HL-60 (cell line): ENCODE measurements at regions not wholly inside any gene's neighbourhood (a gene's known extent, or its start where the extent isn't known, plus 50 kb on each side); places are given as distances from the start of the nearest gene placed in this dataset.

ENCODE experiments used
- DNase-seq, 2 experiments: peaks; one replicate each; pipeline ENCODE4 v3.0.0-alpha.2; 2010 to 2020; ENCODE audit warnings: low read depth in 1 of 2, low spot score in 1 of 2
- H3K27ac ChIP-seq: fragments of 250-450 bp; sonication (Bioruptor Pico); replicated peaks from 2 replicates; pipeline ENCODE4 v1.5.1; 2020; ENCODE audit warnings: mild to moderate bottlenecking, moderate library complexity
- H3K27me3 ChIP-seq: fragments of 250-450 bp; sonication (Bioruptor Pico); 2 replicates; pipeline ENCODE4 v1.5.1; 2021; ENCODE audit warnings: mild to moderate bottlenecking, moderate library complexity; ENCODE audit not compliant: insufficient read depth, poor library complexity, severe bottlenecking
- H3K4me3 ChIP-seq: replicated peaks from 2 replicates; pipeline ENCODE4 v1.5.1; 2011; ENCODE audit warnings: mild to moderate bottlenecking, control low read depth, low read length; ENCODE audit not compliant: insufficient read depth
- CTCF ChIP-seq: IDR thresholded peaks from one replicate; pipeline ENCODE4 v1.5.1; 2011; ENCODE audit warnings: low read length, control low read depth, inconsistent platforms; ENCODE audit not compliant: insufficient read depth
- GABPA ChIP-seq: IDR thresholded peaks from 2 replicates; pipeline ENCODE4 v1.6.1; 2012; ENCODE audit warnings: low read depth
- POLR2AphosphoS5 ChIP-seq: IDR thresholded peaks from 2 replicates; pipeline ENCODE4 v1.6.1; 2012; ENCODE audit warnings: low read depth
- SPI1 ChIP-seq: IDR thresholded peaks from 2 replicates; pipeline ENCODE4 v1.6.1; 2012; ENCODE audit warnings: low read depth, mild to moderate bottlenecking, borderline replicate concordance
- TF ChIP-seq, protein P1 (sequence below): IDR thresholded peaks from 2 replicates; pipeline ENCODE4 v1.6.1; 2012; ENCODE audit warnings: low read depth; ENCODE audit not compliant: insufficient replicate concordance

- 0 out of 2 replicates have a peak, but pooled peaks have one; percentile 73 for TF ChIP-seq SPI1
- TF ChIP-seq, protein P1, sequence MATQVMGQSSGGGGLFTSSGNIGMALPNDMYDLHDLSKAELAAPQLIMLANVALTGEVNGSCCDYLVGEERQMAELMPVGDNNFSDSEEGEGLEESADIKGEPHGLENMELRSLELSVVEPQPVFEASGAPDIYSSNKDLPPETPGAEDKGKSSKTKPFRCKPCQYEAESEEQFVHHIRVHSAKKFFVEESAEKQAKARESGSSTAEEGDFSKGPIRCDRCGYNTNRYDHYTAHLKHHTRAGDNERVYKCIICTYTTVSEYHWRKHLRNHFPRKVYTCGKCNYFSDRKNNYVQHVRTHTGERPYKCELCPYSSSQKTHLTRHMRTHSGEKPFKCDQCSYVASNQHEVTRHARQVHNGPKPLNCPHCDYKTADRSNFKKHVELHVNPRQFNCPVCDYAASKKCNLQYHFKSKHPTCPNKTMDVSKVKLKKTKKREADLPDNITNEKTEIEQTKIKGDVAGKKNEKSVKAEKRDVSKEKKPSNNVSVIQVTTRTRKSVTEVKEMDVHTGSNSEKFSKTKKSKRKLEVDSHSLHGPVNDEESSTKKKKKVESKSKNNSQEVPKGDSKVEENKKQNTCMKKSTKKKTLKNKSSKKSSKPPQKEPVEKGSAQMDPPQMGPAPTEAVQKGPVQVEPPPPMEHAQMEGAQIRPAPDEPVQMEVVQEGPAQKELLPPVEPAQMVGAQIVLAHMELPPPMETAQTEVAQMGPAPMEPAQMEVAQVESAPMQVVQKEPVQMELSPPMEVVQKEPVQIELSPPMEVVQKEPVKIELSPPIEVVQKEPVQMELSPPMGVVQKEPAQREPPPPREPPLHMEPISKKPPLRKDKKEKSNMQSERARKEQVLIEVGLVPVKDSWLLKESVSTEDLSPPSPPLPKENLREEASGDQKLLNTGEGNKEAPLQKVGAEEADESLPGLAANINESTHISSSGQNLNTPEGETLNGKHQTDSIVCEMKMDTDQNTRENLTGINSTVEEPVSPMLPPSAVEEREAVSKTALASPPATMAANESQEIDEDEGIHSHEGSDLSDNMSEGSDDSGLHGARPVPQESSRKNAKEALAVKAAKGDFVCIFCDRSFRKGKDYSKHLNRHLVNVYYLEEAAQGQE, result no peak
- TF ChIP-seq CTCF, result no peak
- TF ChIP-seq GABPA, result no peak
- peak; percentile 63; the same call in 1 of the 2 replicates for TF ChIP-seq POLR2AphosphoS5
- no peak overlapping the region for H3K4me3 ChIP-seq
- DNase-seq, result peak; percentile 70 to 77
- peak overlapping the region; percentile 81 for H3K27ac ChIP-seq
- no peaks in the 10 kb centered on the region for H3K27me3 ChIP-seq
These were observed 134.3 kb upstream of the SESN3 start for GRCh38 chr11:95365348-95365747.

- no peak for TF ChIP-seq CTCF
- no peak for TF ChIP-seq POLR2AphosphoS5
- no peak for TF ChIP-seq GABPA
- H3K4me3 ChIP-seq, result no peak overlapping the region
- DNase-seq, result no peak
- H3K27ac ChIP-seq, result peak overlapping the region; percentile 81
- H3K27me3 ChIP-seq, result no peaks in the 10 kb centered on the region
These were observed 133.6 kb upstream of the SESN3 start for GRCh38 chr11:95364324-95365295.

- TF ChIP-seq POLR2AphosphoS5 (no peak), GABPA (no peak), SPI1 (no peak), CTCF (no peak)
- TF ChIP-seq, protein P1, result no peak
- Histone ChIP-seq H3K27me3 (no peaks in the 10 kb centered on the region), H3K27ac (peak overlapping the region; percentile 81), H3K4me3 (no peak overlapping the region)
- no peak for DNase-seq
These were observed 132.7 kb upstream of the SESN3 start for GRCh38 chr11:95363708-95364107.
